HUES6 (cell line): ENCODE measurements at regions not wholly inside any gene's neighbourhood (a gene's known extent, or its start where the extent isn't known, plus 50 kb on each side); places are given as distances from the start of the nearest gene placed in this dataset.

ENCODE experiments used
- H3K27ac ChIP-seq: 2 replicates; pipeline ENCODE4 v1.7.0; 2013; ENCODE audit warnings: low read depth, mild to moderate bottlenecking, low read length, inconsistent platforms
- H3K27me3 ChIP-seq: 2 replicates; pipeline ENCODE4 v1.6.1; 2013; ENCODE audit warnings: low read length; ENCODE audit not compliant: control insufficient read depth, insufficient read depth
- H3K36me3 ChIP-seq: 2 replicates; pipeline ENCODE4 v1.6.1; 2013; ENCODE audit warnings: low read length; ENCODE audit not compliant: control insufficient read depth, insufficient read depth
- H3K4me1 ChIP-seq: 2 replicates; pipeline ENCODE4 v1.6.1; 2013; ENCODE audit warnings: low read length; ENCODE audit not compliant: control insufficient read depth, insufficient read depth
- H3K4me3 ChIP-seq: 2 replicates; pipeline ENCODE4 v1.5.1; 2013; ENCODE audit warnings: low read depth, low read length
- H3K9ac ChIP-seq: one replicate; pipeline ENCODE4 v1.6.1; 2013; ENCODE audit warnings: mild to moderate bottlenecking, low read length
- H3K9me3 ChIP-seq: 2 replicates; pipeline ENCODE4 v1.6.1; 2013; ENCODE audit warnings: low read depth, low read length; ENCODE audit not compliant: control insufficient read depth, insufficient read depth

DNA sequence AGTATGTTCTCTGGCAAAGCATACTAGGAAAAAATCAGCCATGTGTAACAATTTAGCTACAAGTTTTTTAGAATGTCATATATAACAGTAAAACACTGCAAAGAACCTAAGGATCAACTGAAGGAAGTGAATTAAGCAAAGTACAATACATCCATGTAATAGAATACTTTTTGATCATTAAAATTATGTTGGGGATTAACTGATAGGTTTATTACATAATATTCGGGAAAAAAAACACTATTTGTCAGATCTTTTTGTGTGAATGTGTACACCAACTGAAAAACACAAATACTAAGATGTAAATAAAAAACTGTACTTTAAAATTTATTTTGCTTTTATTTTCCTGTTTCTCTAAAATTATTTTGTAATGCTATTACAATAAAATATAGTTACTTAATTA lies 185.5 kb upstream of the DYNLRB2 start:
- Histone ChIP-seq H3K9ac (no peak overlapping the region), H3K36me3 (no peaks in the 10 kb centered on the region), H3K4me3 (no peak overlapping the region), H3K27me3 (no peaks in the 10 kb centered on the region), H3K27ac (no peak overlapping the region), H3K4me1 (no peaks in the 10 kb centered on the region), H3K9me3 (no peaks in the 10 kb centered on the region)

DNA sequence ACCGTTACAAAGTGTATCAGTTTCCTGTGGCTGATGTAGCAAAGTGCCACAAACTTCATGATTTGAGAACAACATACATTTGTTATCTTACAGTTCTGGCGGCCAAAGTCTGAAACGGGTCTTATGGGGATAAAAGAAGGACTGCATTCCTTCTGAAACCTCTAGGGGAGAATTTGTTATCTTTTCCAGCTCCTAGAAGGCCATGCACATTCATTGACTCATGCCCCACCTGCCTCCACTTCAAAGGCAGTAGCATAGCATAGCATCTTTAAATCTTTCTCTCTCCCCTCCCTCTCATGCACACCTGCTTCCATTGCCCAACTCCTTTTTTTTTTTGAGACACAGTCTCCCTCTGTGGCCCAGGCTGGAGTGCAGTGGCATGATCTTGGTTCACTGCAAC lies 190.7 kb upstream of the DYNLRB2 start:
- no peaks in the 10 kb centered on the region for H3K36me3 ChIP-seq
- no peaks in the 10 kb centered on the region for H3K4me1 ChIP-seq
- H3K9me3 ChIP-seq, result no peaks in the 10 kb centered on the region; the same call in none of the 2 replicates
- no peak overlapping the region for H3K27ac ChIP-seq
- H3K4me3 ChIP-seq, result no peak overlapping the region
- H3K9ac ChIP-seq, result no peak overlapping the region
- H3K27me3 ChIP-seq, result no peaks in the 10 kb centered on the region

DNA sequence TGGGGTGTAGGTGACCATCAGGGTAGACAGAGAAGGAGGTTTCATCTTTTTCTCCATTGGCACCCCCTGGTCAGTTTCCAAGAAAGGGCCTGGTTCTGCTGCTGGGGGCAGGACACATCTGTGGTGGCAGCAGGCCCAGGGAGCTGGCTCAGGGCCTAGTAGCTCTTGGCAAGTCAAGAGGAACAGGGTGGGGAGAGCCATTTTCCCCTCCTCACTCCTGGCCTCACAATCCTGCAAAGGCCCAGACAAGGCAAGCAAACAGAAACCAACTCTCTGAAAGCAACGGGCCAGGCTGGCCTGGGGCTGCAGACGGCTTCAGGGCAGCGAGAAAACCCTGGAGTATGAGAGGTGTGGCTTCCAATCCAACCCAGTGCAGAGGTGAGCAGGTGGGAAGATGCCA lies 192.9 kb upstream of the DYNLRB2 start:
- Histone ChIP-seq H3K27ac (no peak overlapping the region), H3K36me3 (no peaks in the 10 kb centered on the region), H3K4me1 (no peaks in the 10 kb centered on the region), H3K9me3 (no peaks in the 10 kb centered on the region; the same call in none of the 2 replicates), H3K4me3 (no peak overlapping the region), H3K9ac (no peak overlapping the region), H3K27me3 (no peaks in the 10 kb centered on the region)

DNA sequence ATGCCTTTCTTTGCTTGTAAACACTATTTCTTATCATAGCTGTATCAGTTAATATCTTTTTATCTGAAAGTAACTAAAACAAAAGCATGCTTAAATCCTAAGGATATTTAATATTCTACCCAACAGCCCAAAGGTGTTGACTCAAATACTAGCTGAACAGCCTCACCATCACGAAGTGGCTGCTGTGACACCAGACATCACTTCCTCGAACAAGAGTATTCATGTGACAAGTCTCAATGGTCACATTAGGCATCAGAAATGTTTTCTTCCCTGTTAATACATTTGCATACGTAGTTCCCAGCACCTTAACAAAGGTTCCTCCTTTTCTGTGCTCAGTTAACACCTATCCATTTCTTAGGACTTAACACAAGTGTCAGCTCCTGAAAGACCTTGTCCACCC lies 193.8 kb upstream of the DYNLRB2 start:
- Histone ChIP-seq H3K27me3 (no peaks in the 10 kb centered on the region), H3K4me3 (no peak overlapping the region)

DNA sequence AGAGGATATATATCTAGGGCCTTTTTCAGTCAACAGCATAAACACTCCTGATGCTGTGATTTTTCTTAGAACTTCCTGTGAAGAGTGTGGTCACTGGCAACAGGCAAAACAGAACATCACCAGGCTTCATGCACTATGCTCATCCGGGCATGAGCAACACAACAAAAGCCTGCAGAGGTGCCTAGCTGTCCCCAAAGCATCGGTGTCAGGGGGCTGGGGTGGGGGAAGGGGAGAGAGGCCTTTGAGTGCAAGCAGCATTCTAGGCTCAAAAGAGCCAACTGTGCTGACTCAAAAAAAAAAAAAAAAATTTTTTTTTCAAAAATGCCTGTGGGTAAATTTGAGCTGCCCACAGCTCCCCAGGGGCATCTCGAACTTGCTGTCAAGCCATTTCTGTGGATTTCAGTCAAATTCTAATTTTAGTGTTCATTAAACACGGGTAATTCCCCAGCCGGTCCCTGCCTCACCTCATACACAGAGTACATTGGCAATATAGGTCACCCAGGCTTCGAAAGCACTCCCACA lies 194.6 kb upstream of the DYNLRB2 start:
- H3K9me3 ChIP-seq, result no peaks in the 10 kb centered on the region; the same call in none of the 2 replicates
- no peak overlapping the region for H3K4me3 ChIP-seq
- no peak overlapping the region for H3K9ac ChIP-seq
- no peak overlapping the region for H3K27ac ChIP-seq
- no peaks in the 10 kb centered on the region for H3K36me3 ChIP-seq
- H3K27me3 ChIP-seq, result no peaks in the 10 kb centered on the region
- no peaks in the 10 kb centered on the region for H3K4me1 ChIP-seq

More for the DNA sequence above, 193.8 kb upstream of the DYNLRB2 start:
- Histone ChIP-seq H3K27ac (no peak overlapping the region), H3K9me3 (no peaks in the 10 kb centered on the region; the same call in none of the 2 replicates), H3K9ac (no peak overlapping the region), H3K36me3 (no peaks in the 10 kb centered on the region), H3K4me1 (no peaks in the 10 kb centered on the region)

DNA sequence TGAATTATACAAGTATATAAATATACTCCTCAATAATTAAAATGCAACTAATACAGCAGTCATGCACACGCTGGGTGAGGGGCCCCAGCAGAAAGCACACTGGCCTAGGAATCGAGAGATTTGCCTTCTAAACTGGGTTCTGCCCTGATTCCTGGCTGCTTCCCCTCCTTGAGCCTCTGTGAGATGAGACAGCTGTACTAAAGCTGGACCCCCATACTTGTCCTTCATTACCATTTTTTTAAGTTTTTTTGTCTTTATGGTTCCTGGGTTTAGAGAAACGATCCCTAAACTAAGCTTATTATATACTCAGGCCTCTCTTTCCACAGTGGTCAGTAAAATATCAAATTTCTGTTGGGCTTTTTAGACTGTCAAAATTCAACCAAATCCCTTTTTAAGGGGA lies 195.1 kb upstream of the DYNLRB2 start:
- Histone ChIP-seq H3K36me3 (no peaks in the 10 kb centered on the region), H3K4me3 (no peak overlapping the region), H3K27me3 (no peaks in the 10 kb centered on the region), H3K4me1 (no peaks in the 10 kb centered on the region), H3K9ac (no peak overlapping the region), H3K27ac (no peak overlapping the region), H3K9me3 (no peaks in the 10 kb centered on the region; the same call in none of the 2 replicates)

DNA sequence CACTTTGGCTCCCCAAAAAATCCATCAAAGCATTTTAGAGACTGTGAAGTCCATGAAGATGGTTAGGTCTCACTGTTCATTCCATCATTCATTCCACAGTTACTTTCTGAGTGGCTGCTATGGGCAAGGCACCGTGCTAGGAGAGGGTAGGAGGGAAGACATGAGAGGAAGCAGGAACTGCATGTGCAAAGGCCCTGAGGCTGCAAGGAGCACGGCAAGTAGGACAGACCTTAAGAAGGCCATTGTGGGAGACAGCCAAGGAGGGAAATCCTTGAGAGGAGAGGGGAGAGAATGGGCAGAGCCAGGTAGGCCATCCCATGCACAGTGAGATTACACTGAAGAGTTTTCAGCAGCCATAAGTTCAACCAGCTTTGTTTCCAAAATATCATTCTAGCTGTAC lies 196.2 kb upstream of the DYNLRB2 start:
- no peaks in the 10 kb centered on the region for H3K27me3 ChIP-seq
- no peaks in the 10 kb centered on the region for H3K36me3 ChIP-seq
- no peak overlapping the region for H3K27ac ChIP-seq
- H3K4me1 ChIP-seq, result no peaks in the 10 kb centered on the region
- H3K4me3 ChIP-seq, result no peak overlapping the region
- H3K9ac ChIP-seq, result no peak overlapping the region
- H3K9me3 ChIP-seq, result no peaks in the 10 kb centered on the region; the same call in none of the 2 replicates

DNA sequence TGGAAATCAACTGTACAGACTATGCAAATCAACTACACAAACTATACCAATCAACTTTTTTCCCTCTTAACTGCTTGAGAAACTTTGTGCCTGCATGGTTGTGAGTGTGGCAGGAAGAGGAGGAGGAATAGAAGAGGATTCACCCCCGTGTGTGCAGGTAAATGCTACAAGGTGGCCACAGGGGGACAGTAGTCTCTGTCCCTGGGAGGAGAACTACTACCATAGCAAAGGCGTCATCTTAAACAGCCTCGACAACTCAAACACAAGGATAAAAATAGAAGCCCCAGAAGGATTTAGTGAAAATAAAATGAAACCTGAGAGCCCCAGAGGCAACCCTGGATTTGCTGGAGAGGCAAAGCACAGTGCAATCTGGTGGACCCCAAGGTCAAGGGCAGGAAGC lies 199.5 kb upstream of the DYNLRB2 start:
- Histone ChIP-seq H3K36me3 (no peaks in the 10 kb centered on the region), H3K9ac (no peak overlapping the region), H3K4me3 (no peak overlapping the region), H3K27me3 (no peaks in the 10 kb centered on the region), H3K9me3 (no peaks in the 10 kb centered on the region), H3K4me1 (no peaks in the 10 kb centered on the region), H3K27ac (no peak overlapping the region)

DNA sequence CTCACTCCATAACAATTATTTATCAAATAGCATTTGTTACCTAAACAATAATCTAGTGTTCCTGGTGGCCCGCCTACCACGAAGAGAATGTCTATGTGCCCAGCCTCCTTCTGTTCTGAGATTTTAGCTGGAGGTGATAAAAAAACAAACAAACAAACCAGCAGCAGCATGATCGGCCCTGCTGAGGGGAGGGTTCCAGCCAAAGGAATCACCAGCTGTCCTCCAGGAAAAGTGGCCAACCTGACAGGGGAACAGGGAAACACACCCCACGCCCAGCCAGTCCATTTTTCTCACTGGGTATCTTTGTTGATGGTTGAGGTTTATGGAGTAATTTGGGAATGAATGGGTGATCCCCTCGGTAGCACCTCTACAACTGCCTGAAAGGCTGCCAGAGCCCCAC lies 203.0 kb upstream of the DYNLRB2 start:
- no peaks in the 10 kb centered on the region for H3K36me3 ChIP-seq
- no peak overlapping the region for H3K9ac ChIP-seq
- no peak overlapping the region for H3K27ac ChIP-seq
- no peaks in the 10 kb centered on the region for H3K9me3 ChIP-seq
- no peaks in the 10 kb centered on the region for H3K4me1 ChIP-seq
- H3K27me3 ChIP-seq, result no peaks in the 10 kb centered on the region
- no peak overlapping the region for H3K4me3 ChIP-seq

DNA sequence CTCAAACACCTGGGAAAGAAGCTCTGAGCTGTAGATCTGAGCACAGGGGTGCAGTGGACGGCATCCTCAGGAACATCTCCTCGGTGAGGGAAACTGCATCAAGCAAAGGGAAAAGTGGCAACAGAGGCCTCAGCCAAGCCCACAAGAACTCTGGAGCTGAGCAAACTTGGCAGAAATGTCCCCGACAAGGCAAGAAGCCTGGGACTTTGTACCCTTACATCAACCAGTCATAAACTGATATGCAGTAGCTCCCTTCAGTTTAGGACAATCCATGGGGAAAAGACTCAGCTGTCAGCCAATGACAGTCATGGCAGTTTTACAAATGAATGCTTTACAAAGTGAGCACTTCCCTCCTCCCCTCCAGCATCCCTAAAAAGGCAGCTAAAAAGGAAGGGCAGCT lies 210.0 kb upstream of the DYNLRB2 start:
- Histone ChIP-seq H3K9me3 (no peaks in the 10 kb centered on the region), H3K4me1 (no peaks in the 10 kb centered on the region), H3K27ac (no peak overlapping the region), H3K36me3 (no peaks in the 10 kb centered on the region), H3K27me3 (no peaks in the 10 kb centered on the region), H3K9ac (no peak overlapping the region), H3K4me3 (no peak overlapping the region)

DNA sequence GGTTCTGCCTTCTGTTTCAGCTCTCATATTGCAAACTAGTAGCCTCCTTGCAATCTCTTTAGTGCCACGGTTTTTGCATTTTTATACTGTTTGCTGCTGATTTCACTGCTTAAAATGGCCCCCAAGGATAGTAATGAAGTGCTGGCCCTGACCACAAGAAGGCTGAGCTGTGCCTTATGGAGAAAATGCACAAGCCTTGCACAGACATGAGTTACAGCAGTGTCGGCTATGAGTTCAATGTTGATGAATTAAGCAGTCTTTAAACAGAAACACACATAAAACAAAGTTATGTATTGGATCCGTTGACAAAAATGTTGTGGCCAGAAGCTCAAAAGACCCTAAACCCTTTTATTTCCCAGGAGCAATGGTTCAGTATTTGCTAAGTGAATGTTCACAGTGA lies 210.6 kb upstream of the DYNLRB2 start:
- Histone ChIP-seq H3K36me3 (no peaks in the 10 kb centered on the region), H3K4me1 (no peaks in the 10 kb centered on the region), H3K27me3 (no peaks in the 10 kb centered on the region), H3K4me3 (no peak overlapping the region), H3K9me3 (no peaks in the 10 kb centered on the region), H3K9ac (no peak overlapping the region), H3K27ac (no peak overlapping the region)

DNA sequence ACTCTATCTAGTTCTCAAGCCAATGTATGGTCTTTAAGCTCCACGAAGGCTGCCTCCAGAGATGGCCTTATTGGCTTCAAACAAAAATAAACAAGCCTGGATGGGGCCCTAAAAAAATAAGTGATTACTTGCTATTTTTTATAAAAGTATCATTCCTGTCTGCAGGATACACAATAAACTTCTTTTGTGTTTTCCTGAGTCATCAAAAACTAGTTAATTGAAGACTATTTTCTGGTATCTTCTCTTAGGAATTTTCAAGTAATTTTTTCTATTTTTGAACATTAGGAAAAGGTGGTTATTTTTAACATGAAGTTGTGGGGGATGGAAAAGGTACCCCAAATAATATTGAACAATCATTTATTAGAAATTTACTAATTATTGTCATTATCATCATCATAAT lies 213.1 kb upstream of the DYNLRB2 start:
- Histone ChIP-seq H3K9me3 (no peaks in the 10 kb centered on the region), H3K27ac (no peak overlapping the region), H3K4me3 (no peak overlapping the region), H3K9ac (no peak overlapping the region), H3K4me1 (peaks cover 16% of the 10 kb centered on the region), H3K27me3 (no peaks in the 10 kb centered on the region), H3K36me3 (no peaks in the 10 kb centered on the region)
